ENCODE measurements at regions not wholly inside any gene's neighbourhood (a gene's known extent, or its start where the extent isn't known, plus 50 kb on each side); places are given as distances from the start of the nearest gene placed in this dataset.

DNA sequence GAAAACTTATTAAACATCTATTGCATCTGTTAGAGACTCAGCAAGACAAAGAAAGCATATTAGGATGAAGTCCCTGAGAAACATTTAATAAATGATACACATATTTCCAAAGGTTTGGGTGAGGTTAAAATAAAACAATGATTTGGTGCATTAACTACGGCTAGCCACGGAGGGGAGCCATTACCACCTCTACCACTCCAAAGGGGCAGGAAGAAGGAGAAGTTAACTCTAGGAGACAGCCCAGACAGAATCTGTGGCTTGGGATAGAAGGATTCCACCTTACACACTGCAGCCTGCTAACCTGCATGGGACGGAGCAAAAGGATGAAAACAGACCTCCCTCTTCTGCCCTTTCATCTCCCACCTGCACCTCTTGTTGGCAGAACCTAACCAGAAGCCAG, 189.1 kb upstream of the C1QTNF7 start:
- BruUV-seq (replicated peaks), result no TSS peak
- intact Hi-C loops (cut with micrococcal nuclease; ENCODE audit: unreplicated experiment), result loop anchor here (1.0 to 10.0 kb wide), 4 partner anchors 158 to 716 kb away; no protein-coding TSS in a partner anchor
- H3K4me3 ChIP-seq (ENCODE audit: low read depth, low read length, poor library complexity, severe bottlenecking), result no peak overlapping the region
- H2AFZ ChIP-seq (ENCODE audit: low read length), result no peak overlapping the region
- ChIA-PET POLR2A (no interaction called here), CTCF (ENCODE audit: unreplicated experiment) (no interaction called here)
- H3K9me2 ChIP-seq (ENCODE audit: insufficient read depth, low read length), result no peaks in the 10 kb centered on the region
- no peaks in the 10 kb centered on the region for H4K20me1 ChIP-seq (ENCODE audit: insufficient read depth, low read length)
- peak; percentile 30 for DNase-seq (ENCODE audit: low spot score)
- no peak overlapping the region for H3K4me2 ChIP-seq (ENCODE audit: low read length)
- H3K4me1 ChIP-seq (ENCODE audit: insufficient read depth, low read length, poor library complexity, severe bottlenecking), result no peaks in the 10 kb centered on the region
- H3K36me3 ChIP-seq (ENCODE audit: insufficient read depth, low read length), result no peaks in the 10 kb centered on the region
- H3K9me3 ChIP-seq (ENCODE audit: low read length), result no peaks in the 10 kb centered on the region
- no peak overlapping the region for H3K27ac ChIP-seq (ENCODE audit: low read depth, low read length, poor library complexity, severe bottlenecking)
- TF ChIP-seq EZH2phosphoT487 (IDR thresholded peaks at IDR 0.05; ENCODE audit: borderline replicate concordance, low read depth, low read length), result no peak
- TF ChIP-seq, protein P1, sequence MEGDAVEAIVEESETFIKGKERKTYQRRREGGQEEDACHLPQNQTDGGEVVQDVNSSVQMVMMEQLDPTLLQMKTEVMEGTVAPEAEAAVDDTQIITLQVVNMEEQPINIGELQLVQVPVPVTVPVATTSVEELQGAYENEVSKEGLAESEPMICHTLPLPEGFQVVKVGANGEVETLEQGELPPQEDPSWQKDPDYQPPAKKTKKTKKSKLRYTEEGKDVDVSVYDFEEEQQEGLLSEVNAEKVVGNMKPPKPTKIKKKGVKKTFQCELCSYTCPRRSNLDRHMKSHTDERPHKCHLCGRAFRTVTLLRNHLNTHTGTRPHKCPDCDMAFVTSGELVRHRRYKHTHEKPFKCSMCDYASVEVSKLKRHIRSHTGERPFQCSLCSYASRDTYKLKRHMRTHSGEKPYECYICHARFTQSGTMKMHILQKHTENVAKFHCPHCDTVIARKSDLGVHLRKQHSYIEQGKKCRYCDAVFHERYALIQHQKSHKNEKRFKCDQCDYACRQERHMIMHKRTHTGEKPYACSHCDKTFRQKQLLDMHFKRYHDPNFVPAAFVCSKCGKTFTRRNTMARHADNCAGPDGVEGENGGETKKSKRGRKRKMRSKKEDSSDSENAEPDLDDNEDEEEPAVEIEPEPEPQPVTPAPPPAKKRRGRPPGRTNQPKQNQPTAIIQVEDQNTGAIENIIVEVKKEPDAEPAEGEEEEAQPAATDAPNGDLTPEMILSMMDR (conservative IDR thresholded peaks at IDR 0.05; ENCODE audit: low read length), result peak; percentile 82
- H3K79me2 ChIP-seq (ENCODE audit: insufficient read depth, low read depth, low read length), result no peaks in the 10 kb centered on the region

DNA sequence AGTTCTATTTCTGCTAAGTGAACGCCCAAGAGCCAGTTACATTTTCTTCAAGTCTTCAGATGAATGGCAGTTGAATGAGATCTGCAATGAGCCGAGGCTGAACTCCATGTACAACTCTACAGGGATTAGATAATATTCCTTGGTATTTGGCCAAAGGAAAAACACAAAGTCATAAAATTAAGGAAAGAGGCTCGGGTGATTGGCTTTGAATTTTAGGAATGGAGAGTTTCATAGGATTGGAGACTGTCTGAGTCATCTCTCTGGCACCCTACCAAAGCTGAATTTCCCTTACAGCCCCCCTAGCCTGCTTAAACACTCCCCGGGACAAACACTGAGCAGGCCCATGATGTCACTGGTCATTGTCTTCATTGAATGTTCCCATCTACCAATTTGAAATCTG, 188.0 kb upstream of the C1QTNF7 start:
- Histone ChIP-seq H4K20me1 (ENCODE audit: insufficient read depth, low read length) (no peaks in the 10 kb centered on the region), H3K9me2 (ENCODE audit: insufficient read depth, low read length) (no peaks in the 10 kb centered on the region), H3K4me1 (ENCODE audit: insufficient read depth, low read length, poor library complexity, severe bottlenecking) (no peaks in the 10 kb centered on the region), H3K4me2 (ENCODE audit: low read length) (no peak overlapping the region), H2AFZ (ENCODE audit: low read length) (no peak overlapping the region), H3K79me2 (ENCODE audit: insufficient read depth, low read depth, low read length) (no peaks in the 10 kb centered on the region), H3K9me3 (ENCODE audit: low read length) (no peaks in the 10 kb centered on the region), H3K36me3 (ENCODE audit: insufficient read depth, low read length) (no peaks in the 10 kb centered on the region), H3K4me3 (ENCODE audit: low read depth, low read length, poor library complexity, severe bottlenecking) (no peak overlapping the region), H3K27ac (ENCODE audit: low read depth, low read length, poor library complexity, severe bottlenecking) (no peak overlapping the region)
- ChIA-PET POLR2A (interaction anchor here (0.8 kb wide), 1 partner anchor 76 kb away, joined by 3 read pairs; no protein-coding TSS in a partner anchor), CTCF (ENCODE audit: unreplicated experiment) (no interaction called here)
- intact Hi-C loops (cut with micrococcal nuclease; ENCODE audit: unreplicated experiment), result loop anchor here (2.0 to 10.0 kb wide), 3 partner anchors 157 to 715 kb away; no protein-coding TSS in a partner anchor
- no peak for DNase-seq (ENCODE audit: low spot score)
- no TSS peak for BruUV-seq (replicated peaks)
- TF ChIP-seq, protein P1 (conservative IDR thresholded peaks at IDR 0.05; ENCODE audit: low read length), result no peak
- no peak for TF ChIP-seq EZH2phosphoT487 (IDR thresholded peaks at IDR 0.05; ENCODE audit: borderline replicate concordance, low read depth, low read length)

DNA sequence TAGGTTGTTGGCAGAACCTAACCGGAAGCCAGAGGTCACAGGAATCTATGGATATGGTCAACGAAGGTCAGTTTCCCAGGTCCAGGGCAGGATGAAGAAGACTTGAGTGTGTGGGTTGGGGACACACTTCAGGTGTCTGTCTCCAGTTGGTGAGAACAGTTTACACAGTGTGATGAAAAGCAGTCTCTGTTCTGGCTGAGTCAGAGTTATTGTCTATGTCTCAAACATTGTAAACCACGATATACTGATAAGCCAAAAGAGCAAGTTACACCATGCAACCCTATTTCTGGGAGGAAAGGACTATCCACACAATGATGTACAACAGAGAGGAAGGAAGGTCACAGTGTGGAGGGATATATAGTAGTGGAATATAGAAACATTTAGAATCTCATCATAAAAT, 187.1 kb upstream of the C1QTNF7 start:
- Histone ChIP-seq H3K27ac (ENCODE audit: low read depth, low read length, poor library complexity, severe bottlenecking) (no peak overlapping the region), H3K4me3 (ENCODE audit: low read depth, low read length, poor library complexity, severe bottlenecking) (no peak overlapping the region), H3K4me1 (ENCODE audit: insufficient read depth, low read length, poor library complexity, severe bottlenecking) (no peaks in the 10 kb centered on the region), H3K79me2 (ENCODE audit: insufficient read depth, low read depth, low read length) (no peaks in the 10 kb centered on the region), H3K4me2 (ENCODE audit: low read length) (no peak overlapping the region), H3K9me3 (ENCODE audit: low read length) (no peaks in the 10 kb centered on the region), H4K20me1 (ENCODE audit: insufficient read depth, low read length) (no peaks in the 10 kb centered on the region), H2AFZ (ENCODE audit: low read length) (no peak overlapping the region), H3K36me3 (ENCODE audit: insufficient read depth, low read length) (no peaks in the 10 kb centered on the region), H3K9me2 (ENCODE audit: insufficient read depth, low read length) (no peaks in the 10 kb centered on the region)
- no TSS peak for BruUV-seq (replicated peaks)
- no peak for DNase-seq (ENCODE audit: low spot score)
- ChIA-PET CTCF (ENCODE audit: unreplicated experiment) (no interaction called here), POLR2A (no interaction called here)
- TF ChIP-seq EZH2phosphoT487 (IDR thresholded peaks at IDR 0.05; ENCODE audit: borderline replicate concordance, low read depth, low read length), result no peak
- TF ChIP-seq, protein P1 (conservative IDR thresholded peaks at IDR 0.05; ENCODE audit: low read length), result no peak
- intact Hi-C loops (cut with micrococcal nuclease; ENCODE audit: unreplicated experiment), result no loop called here

Data from OCI-LY7 (cell line).